ENCODE measurements at regions not wholly inside any gene's neighbourhood (a gene's known extent, or its start where the extent isn't known, plus 50 kb on each side); places are given as distances from the start of the nearest gene placed in this dataset.

DNA sequence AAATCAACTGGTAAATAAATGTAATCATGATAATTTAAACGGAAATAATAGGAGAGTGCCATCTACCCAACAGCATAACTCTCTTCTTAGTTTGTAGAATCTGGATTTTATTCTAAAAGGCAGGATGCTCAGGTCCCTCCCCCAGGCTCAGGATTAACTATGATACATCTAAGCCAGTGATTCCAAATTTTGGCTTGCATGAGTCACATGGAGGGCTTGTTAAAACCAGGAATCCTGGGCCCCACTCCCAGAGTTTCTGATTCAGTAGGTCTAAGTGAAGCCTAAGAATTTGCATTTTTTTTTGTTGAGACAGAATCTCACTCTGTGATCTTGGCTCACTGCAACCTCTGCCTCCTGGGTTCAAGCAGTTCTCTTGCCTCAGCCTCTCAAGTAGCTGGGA lies 62.3 kb upstream of the ZFR start:
- TF ChIP-seq, protein P1, sequence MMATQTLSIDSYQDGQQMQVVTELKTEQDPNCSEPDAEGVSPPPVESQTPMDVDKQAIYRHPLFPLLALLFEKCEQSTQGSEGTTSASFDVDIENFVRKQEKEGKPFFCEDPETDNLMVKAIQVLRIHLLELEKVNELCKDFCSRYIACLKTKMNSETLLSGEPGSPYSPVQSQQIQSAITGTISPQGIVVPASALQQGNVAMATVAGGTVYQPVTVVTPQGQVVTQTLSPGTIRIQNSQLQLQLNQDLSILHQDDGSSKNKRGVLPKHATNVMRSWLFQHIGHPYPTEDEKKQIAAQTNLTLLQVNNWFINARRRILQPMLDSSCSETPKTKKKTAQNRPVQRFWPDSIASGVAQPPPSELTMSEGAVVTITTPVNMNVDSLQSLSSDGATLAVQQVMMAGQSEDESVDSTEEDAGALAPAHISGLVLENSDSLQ (IDR thresholded peaks at IDR 0.05): no peak
- TF ChIP-seq NFRKB (IDR thresholded peaks at IDR 0.05) (no peak), ARNT (IDR thresholded peaks at IDR 0.05) (no peak), HDGF (IDR thresholded peaks at IDR 0.05; ENCODE audit: borderline replicate concordance) (no peak), ZNF384 (IDR thresholded peaks at IDR 0.05) (no peak), TARDBP (IDR thresholded peaks at IDR 0.05) (no peak), FOXM1 (IDR thresholded peaks at IDR 0.05; ENCODE audit: borderline replicate concordance) (no peak), SUZ12 (IDR thresholded peaks at IDR 0.05) (no peak), FOXA1 (IDR thresholded peaks at IDR 0.05) (no peak)

Measured in HEK293T (cell line).